ENCODE measurements at regions not wholly inside any gene's neighbourhood (a gene's known extent, or its start where the extent isn't known, plus 50 kb on each side); places are given as distances from the start of the nearest gene placed in this dataset.
"Not testable (repeated sequence)": the region's sequence is repeated elsewhere in the genome, so short reads cannot be mapped to it uniquely, and the experiment has no call there.

GRCh38 chr5:145521523-145521922, 313.6 kb downstream of the PRELID2 start:
- H3K9me3 ChIP-seq: peaks cover 0 to 7% (median 3%) of the 10 kb centered on the region in 3 donors
- intact Hi-C loops (cut with DNase I): no loop called here
- no peak for DNase-seq
- no peaks in the 10 kb centered on the region for H3K36me3 ChIP-seq
- no peaks in the 10 kb centered on the region for H3K27me3 ChIP-seq
- no peak for TF ChIP-seq POLR2A (IDR thresholded peaks at IDR 0.05)
- no peak for TF ChIP-seq CTCF (IDR thresholded peaks at IDR 0.05)
- 38 to 58% methylated on average over 1 of the region's 1 CpG for WGBS, 2 donors
- H3K4me3 ChIP-seq: no peak overlapping the region
- H3K27ac ChIP-seq: no peak overlapping the region
- H3K4me1 ChIP-seq: peaks cover 0 to 19% (median 3%) of the 10 kb centered on the region in 3 donors

GRCh38 chr5:145521066-145521465, 314.1 kb downstream of the PRELID2 start:
- Histone ChIP-seq H3K4me1 (peaks cover 0 to 19% (median 3%) of the 10 kb centered on the region in 3 donors), H3K9me3 (peaks cover 0 to 7% (median 3%) of the 10 kb centered on the region in 3 donors), H3K27ac (no peak overlapping the region), H3K27me3 (no peaks in the 10 kb centered on the region), H3K4me3 (no peak overlapping the region), H3K36me3 (no peaks in the 10 kb centered on the region)
- DNase-seq: no peak
- intact Hi-C loops (cut with DNase I): no loop called here
- 30 to 40% methylated on average over 3 of the region's 3 CpGs for WGBS, 2 donors
- TF ChIP-seq CTCF (IDR thresholded peaks at IDR 0.05) (no peak), POLR2A (IDR thresholded peaks at IDR 0.05) (no peak)

- H3K4me3 ChIP-seq: no peak overlapping the region
- H3K27me3 ChIP-seq: no peaks in the 10 kb centered on the region
- intact Hi-C loops (cut with DNase I): no loop called here
- DNase-seq: no peak
- peaks cover 0 to 19% (median 3%) of the 10 kb centered on the region in 3 donors for H3K4me1 ChIP-seq
- no peak overlapping the region for H3K27ac ChIP-seq
- peaks cover 0 to 7% (median 3%) of the 10 kb centered on the region in 3 donors for H3K9me3 ChIP-seq
- 20 to 39% methylated on average over 4 of the region's 4 CpGs for WGBS, 2 donors
- no peaks in the 10 kb centered on the region for H3K36me3 ChIP-seq
- TF ChIP-seq POLR2A (IDR thresholded peaks at IDR 0.05) (no peak), CTCF (IDR thresholded peaks at IDR 0.05) (no peak)
Observed at GRCh38 chr5:145520335-145520734, 314.8 kb downstream of the PRELID2 start.

- H3K9me3 ChIP-seq; H3K27me3 ChIP-seq; H3K36me3 ChIP-seq; DNase-seq; intact Hi-C loops (cut with DNase I); H3K27ac ChIP-seq; H3K4me3 ChIP-seq: not testable (repeated sequence)
- H3K4me1 ChIP-seq: peaks cover 0 to 19% (median 3%) of the 10 kb centered on the region in 3 donors
Observed at GRCh38 chr5:145517588-145517987, 317.6 kb downstream of the PRELID2 start.

GRCh38 chr5:145511351-145511750, 323.8 kb downstream of the PRELID2 start:
- H3K27ac ChIP-seq: no peak overlapping the region
- H3K9me3 ChIP-seq: no peaks in the 10 kb centered on the region
- H3K4me1 ChIP-seq: no peaks in the 10 kb centered on the region
- TF ChIP-seq CTCF (IDR thresholded peaks at IDR 0.05) (no peak), POLR2A (IDR thresholded peaks at IDR 0.05) (no peak)
- DNase-seq: no peak
- H3K36me3 ChIP-seq: no peaks in the 10 kb centered on the region
- intact Hi-C loops (cut with DNase I): no loop called here
- WGBS, 2 donors: 81 to 86% methylated on average over 3 of the region's 3 CpGs
- no peaks in the 10 kb centered on the region for H3K27me3 ChIP-seq
- H3K4me3 ChIP-seq: no peak overlapping the region

GRCh38 chr5:145510769-145511168, 324.4 kb downstream of the PRELID2 start:
- Histone ChIP-seq H3K27me3 (no peaks in the 10 kb centered on the region), H3K27ac (no peak overlapping the region), H3K4me1 (no peaks in the 10 kb centered on the region), H3K9me3 (no peaks in the 10 kb centered on the region), H3K36me3 (no peaks in the 10 kb centered on the region), H3K4me3 (no peak overlapping the region)
- intact Hi-C loops (cut with DNase I): no loop called here
- TF ChIP-seq CTCF (IDR thresholded peaks at IDR 0.05) (no peak), POLR2A (IDR thresholded peaks at IDR 0.05) (no peak)
- DNase-seq: no peak
- 70 to 82% methylated on average over 2 of the region's 2 CpGs for WGBS, 2 donors

All from esophagus squamous epithelium (tissue), 5 donors.